BE2C (cell line): ENCODE measurements at regions not wholly inside any gene's neighbourhood (a gene's known extent, or its start where the extent isn't known, plus 50 kb on each side); places are given as distances from the start of the nearest gene placed in this dataset.

Experiments used
- DNase-seq: peaks from one replicate; pipeline ENCODE4 v3.0.0-alpha.2; 2020
- H3K27me3 ChIP-seq: fragments of 250-450 bp; sonication (Bioruptor Pico); 2 replicates; pipeline ENCODE4 v1.5.1; 2020; ENCODE audit warnings: mild to moderate bottlenecking
- H3K36me3 ChIP-seq: fragments of 250-450 bp; sonication (Bioruptor Pico); 2 replicates; pipeline ENCODE4 v1.5.1; 2020; ENCODE audit warnings: mild to moderate bottlenecking
- H3K4me1 ChIP-seq: fragments of 250-450 bp; sonication (Bioruptor Pico); 2 replicates; pipeline ENCODE4 v1.5.1; 2020
- H3K4me3 ChIP-seq: 2 replicates; pipeline ENCODE4 v1.5.1; 2011; ENCODE audit warnings: low read depth, low read length
- H3K9me3 ChIP-seq: fragments of 250-450 bp; sonication (Bioruptor Pico); 2 replicates; pipeline ENCODE4 v1.5.1; 2020
- TF ChIP-seq, protein P1 (sequence below): IDR thresholded peaks from 2 replicates; pipeline ENCODE4 v1.5.1; 2012; ENCODE audit warnings: mild to moderate bottlenecking, low read depth, low read length

- TF ChIP-seq, protein P1, sequence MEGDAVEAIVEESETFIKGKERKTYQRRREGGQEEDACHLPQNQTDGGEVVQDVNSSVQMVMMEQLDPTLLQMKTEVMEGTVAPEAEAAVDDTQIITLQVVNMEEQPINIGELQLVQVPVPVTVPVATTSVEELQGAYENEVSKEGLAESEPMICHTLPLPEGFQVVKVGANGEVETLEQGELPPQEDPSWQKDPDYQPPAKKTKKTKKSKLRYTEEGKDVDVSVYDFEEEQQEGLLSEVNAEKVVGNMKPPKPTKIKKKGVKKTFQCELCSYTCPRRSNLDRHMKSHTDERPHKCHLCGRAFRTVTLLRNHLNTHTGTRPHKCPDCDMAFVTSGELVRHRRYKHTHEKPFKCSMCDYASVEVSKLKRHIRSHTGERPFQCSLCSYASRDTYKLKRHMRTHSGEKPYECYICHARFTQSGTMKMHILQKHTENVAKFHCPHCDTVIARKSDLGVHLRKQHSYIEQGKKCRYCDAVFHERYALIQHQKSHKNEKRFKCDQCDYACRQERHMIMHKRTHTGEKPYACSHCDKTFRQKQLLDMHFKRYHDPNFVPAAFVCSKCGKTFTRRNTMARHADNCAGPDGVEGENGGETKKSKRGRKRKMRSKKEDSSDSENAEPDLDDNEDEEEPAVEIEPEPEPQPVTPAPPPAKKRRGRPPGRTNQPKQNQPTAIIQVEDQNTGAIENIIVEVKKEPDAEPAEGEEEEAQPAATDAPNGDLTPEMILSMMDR = no peak
- no peak for DNase-seq
- no peak overlapping the region for H3K4me3 ChIP-seq
- H3K9me3 ChIP-seq = no peaks in the 10 kb centered on the region
- no peaks in the 10 kb centered on the region for H3K36me3 ChIP-seq
- no peaks in the 10 kb centered on the region for H3K27me3 ChIP-seq
- H3K4me1 ChIP-seq = no peaks in the 10 kb centered on the region
Observed at GRCh38 chr1:104574620-104575019, 824.9 kb downstream of the AMY1C start.

DNA sequence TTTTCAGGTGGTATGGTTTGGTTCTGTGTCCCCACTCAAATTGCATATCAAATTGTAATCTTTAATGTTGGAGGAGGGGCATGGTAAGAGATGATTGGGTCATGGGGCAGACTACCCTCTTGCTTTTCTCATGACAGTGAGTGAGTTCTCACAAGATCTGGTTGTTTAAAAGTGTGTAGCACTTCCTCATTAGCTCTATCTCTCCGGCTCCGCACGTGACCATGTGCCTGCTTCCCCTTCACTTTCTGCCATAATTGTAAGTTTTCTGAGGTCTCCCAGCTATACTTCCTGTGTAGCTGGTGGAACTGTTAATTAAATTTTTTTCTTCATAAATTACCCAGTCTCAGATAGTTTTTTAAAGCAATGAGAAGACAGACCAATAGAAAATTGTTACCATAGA, 843.2 kb downstream of the AMY1C start:
- H3K9me3 ChIP-seq = no peaks in the 10 kb centered on the region
- no peaks in the 10 kb centered on the region for H3K27me3 ChIP-seq
- DNase-seq = no peak
- H3K4me3 ChIP-seq = no peak overlapping the region
- H3K4me1 ChIP-seq = no peaks in the 10 kb centered on the region
- no peaks in the 10 kb centered on the region for H3K36me3 ChIP-seq
- TF ChIP-seq, protein P1 = no peak

GRCh38 chr1:104593413-104594187, 843.9 kb downstream of the AMY1C start:
- Histone ChIP-seq H3K36me3 (no peaks in the 10 kb centered on the region), H3K27me3 (no peaks in the 10 kb centered on the region), H3K4me1 (no peaks in the 10 kb centered on the region), H3K4me3 (no peak overlapping the region), H3K9me3 (no peaks in the 10 kb centered on the region)
- no peak for DNase-seq
- TF ChIP-seq, protein P1 = no peak

GRCh38 chr1:104617474-104617873, 867.8 kb downstream of the AMY1C start:
- no peaks in the 10 kb centered on the region for H3K27me3 ChIP-seq
- H3K4me3 ChIP-seq = no peak overlapping the region
- DNase-seq = no peak
- H3K4me1 ChIP-seq = no peaks in the 10 kb centered on the region
- H3K9me3 ChIP-seq = peaks cover 4% of the 10 kb centered on the region; the same call in 1 of the 2 replicates
- TF ChIP-seq, protein P1 = no peak
- H3K36me3 ChIP-seq = no peaks in the 10 kb centered on the region

GRCh38 chr1:104621221-104621620, 871.5 kb downstream of the AMY1C start:
- Histone ChIP-seq H3K9me3 (peaks cover 4% of the 10 kb centered on the region; the same call in 1 of the 2 replicates), H3K4me1 (no peaks in the 10 kb centered on the region), H3K27me3 (no peaks in the 10 kb centered on the region), H3K4me3 (no peak overlapping the region), H3K36me3 (no peaks in the 10 kb centered on the region)
- DNase-seq = no peak
- TF ChIP-seq, protein P1 = no peak

- H3K9me3 ChIP-seq = no peaks in the 10 kb centered on the region
- no peaks in the 10 kb centered on the region for H3K27me3 ChIP-seq
- TF ChIP-seq, protein P1 = no peak
- peaks cover 4% of the 10 kb centered on the region for H3K4me1 ChIP-seq
- no peaks in the 10 kb centered on the region for H3K36me3 ChIP-seq
- H3K4me3 ChIP-seq = no peak overlapping the region
- no peak for DNase-seq
Observed at GRCh38 chr1:104624538-104624937, 874.8 kb downstream of the AMY1C start.
